ENCODE measurements at regions not wholly inside any gene's neighbourhood (a gene's known extent, or its start where the extent isn't known, plus 50 kb on each side); places are given as distances from the start of the nearest gene placed in this dataset.

GRCh38 chr1:88145752-88146151 is 538.3 kb upstream of the PKN2 start:
- Mint-ChIP-seq H3K4me1 (peaks cover 0 to 7% (median 3%) of the 10 kb centered on the region in 3 donors), H3K27ac (no peak overlapping the region), H3K4me3 (no peak overlapping the region), H3K27me3 (peaks cover 6 to 20% of the 10 kb centered on the region in 2 donors), H3K36me3 (no peaks in the 10 kb centered on the region), H3K9me3 (peaks cover 0 to 4% (median 4%) of the 10 kb centered on the region in 3 donors)
- ChIA-PET CTCF (interaction anchor here in 1 of 2 donors (0.6 kb wide), 1 partner anchor 104 kb away, joined by 3 read pairs; no protein-coding TSS in a partner anchor), POLR2A (no interaction called here)
- Histone ChIP-seq H3K27me3 (replicated peaks in 1 of 2; ENCODE audit: control insufficient read depth in 2 of 2, extremely low read depth in 1 of 2, insufficient read depth in 2 of 2, low read length in 1 of 2) (no peaks in the 10 kb centered on the region), H3K36me3 (ENCODE audit: control insufficient read depth in 2 of 2, extremely low read depth in 1 of 2, insufficient read depth in 1 of 2, low read length in 1 of 2) (no peaks in the 10 kb centered on the region), H3K4me3 (ENCODE audit: control insufficient read depth in 1 of 2, extremely low read depth in 1 of 2, low read length in 1 of 2) (no peak overlapping the region), H3K4me1 (ENCODE audit: control insufficient read depth in 1 of 2, extremely low read depth in 1 of 2, insufficient read depth in 2 of 2, low read length in 2 of 2) (peaks cover 0 to 2% of the 10 kb centered on the region in 2 experiments), H3K27ac (ENCODE audit: low read length) (no peak overlapping the region), H3K9me3 (no peaks in the 10 kb centered on the region)
- DNase-seq (no peak), ATAC-seq (replicated peaks in 1 of 4) (no peak)
- WGBS (ENCODE audit: insufficient coverage), result no CpG with 5 or more reads among the region's 3 CpGs

- DNase-seq (no peak), ATAC-seq (replicated peaks in 1 of 4) (no peak)
- Mint-ChIP-seq H3K27me3 (peaks cover 6 to 13% of the 10 kb centered on the region in 2 donors), H3K27ac (no peak overlapping the region), H3K4me3 (no peak overlapping the region), H3K4me1 (no peaks in the 10 kb centered on the region), H3K9me3 (peaks cover 0 to 4% (median 4%) of the 10 kb centered on the region in 3 donors), H3K36me3 (no peaks in the 10 kb centered on the region)
- H3K4me1 ChIP-seq (ENCODE audit: control insufficient read depth in 1 of 2, extremely low read depth in 1 of 2, insufficient read depth in 2 of 2, low read length in 2 of 2), result no peaks in the 10 kb centered on the region
- ChIA-PET POLR2A (no interaction called here), CTCF (no interaction called here)
- H3K27me3 ChIP-seq (replicated peaks in 1 of 2; ENCODE audit: control insufficient read depth in 2 of 2, extremely low read depth in 1 of 2, insufficient read depth in 2 of 2, low read length in 1 of 2), result no peaks in the 10 kb centered on the region
- no CpG with 5 or more reads among the region's 1 CpG for WGBS (ENCODE audit: insufficient coverage)
- no peak overlapping the region for H3K4me3 ChIP-seq (ENCODE audit: control insufficient read depth in 1 of 2, extremely low read depth in 1 of 2, low read length in 1 of 2)
- no peaks in the 10 kb centered on the region for H3K36me3 ChIP-seq (ENCODE audit: control insufficient read depth in 2 of 2, extremely low read depth in 1 of 2, insufficient read depth in 1 of 2, low read length in 1 of 2)
- H3K9me3 ChIP-seq, result no peaks in the 10 kb centered on the region
- H3K27ac ChIP-seq (ENCODE audit: low read length), result no peak overlapping the region
Measured at GRCh38 chr1:88149686-88150085, 534.4 kb upstream of the PKN2 start.

- DNase-seq (no peak), ATAC-seq (replicated peaks in 1 of 4) (no peak)
- Histone ChIP-seq H3K27me3 (replicated peaks in 1 of 2; ENCODE audit: control insufficient read depth in 2 of 2, extremely low read depth in 1 of 2, insufficient read depth in 2 of 2, low read length in 1 of 2) (no peaks in the 10 kb centered on the region), H3K4me1 (ENCODE audit: control insufficient read depth in 1 of 2, extremely low read depth in 1 of 2, insufficient read depth in 2 of 2, low read length in 2 of 2) (no peaks in the 10 kb centered on the region), H3K9me3 (no peaks in the 10 kb centered on the region), H3K4me3 (ENCODE audit: control insufficient read depth in 1 of 2, extremely low read depth in 1 of 2, low read length in 1 of 2) (no peak overlapping the region), H3K36me3 (ENCODE audit: control insufficient read depth in 2 of 2, extremely low read depth in 1 of 2, insufficient read depth in 1 of 2, low read length in 1 of 2) (no peaks in the 10 kb centered on the region), H3K27ac (ENCODE audit: low read length) (no peak overlapping the region)
- H3K4me3 Mint-ChIP-seq, result no peak overlapping the region
- H3K36me3 Mint-ChIP-seq, result no peaks in the 10 kb centered on the region
- no peaks in the 10 kb centered on the region for H3K4me1 Mint-ChIP-seq
- H3K27ac Mint-ChIP-seq, result no peak overlapping the region
- WGBS (ENCODE audit: insufficient coverage), result 79% methylated on average over 2 of the region's 4 CpGs
- CTCF ChIA-PET, result no interaction called here
- POLR2A ChIA-PET, result no interaction called here
- H3K9me3 Mint-ChIP-seq, result no peaks in the 10 kb centered on the region
- H3K27me3 Mint-ChIP-seq, result peaks cover 2 to 6% of the 10 kb centered on the region in 2 donors
Measured at GRCh38 chr1:88150330-88150729, 533.7 kb upstream of the PKN2 start.

- Histone ChIP-seq H3K27ac (ENCODE audit: low read length) (no peak overlapping the region), H3K27me3 (replicated peaks in 1 of 2; ENCODE audit: control insufficient read depth in 2 of 2, extremely low read depth in 1 of 2, insufficient read depth in 2 of 2, low read length in 1 of 2) (no peaks in the 10 kb centered on the region), H3K4me1 (ENCODE audit: control insufficient read depth in 1 of 2, extremely low read depth in 1 of 2, insufficient read depth in 2 of 2, low read length in 2 of 2) (no peaks in the 10 kb centered on the region), H3K4me3 (ENCODE audit: control insufficient read depth in 1 of 2, extremely low read depth in 1 of 2, low read length in 1 of 2) (no peak overlapping the region), H3K9me3 (no peaks in the 10 kb centered on the region), H3K36me3 (ENCODE audit: control insufficient read depth in 2 of 2, extremely low read depth in 1 of 2, insufficient read depth in 1 of 2, low read length in 1 of 2) (no peaks in the 10 kb centered on the region)
- DNase-seq (no peak), ATAC-seq (replicated peaks in 1 of 4) (no peak)
- ChIA-PET CTCF (interaction anchor here in 1 of 2 donors (0.6 kb wide), 1 partner anchor 204 kb away, joined by 3 read pairs; no protein-coding TSS in a partner anchor), POLR2A (no interaction called here)
- no peaks in the 10 kb centered on the region for H3K9me3 Mint-ChIP-seq
- no peaks in the 10 kb centered on the region for H3K36me3 Mint-ChIP-seq
- H3K27ac Mint-ChIP-seq, result no peak overlapping the region
- WGBS (ENCODE audit: insufficient coverage), result no CpG with 5 or more reads among the region's 3 CpGs
- H3K4me1 Mint-ChIP-seq, result no peaks in the 10 kb centered on the region
- peaks cover 5 to 7% of the 10 kb centered on the region in 2 donors for H3K27me3 Mint-ChIP-seq
- no peak overlapping the region for H3K4me3 Mint-ChIP-seq
Measured at GRCh38 chr1:88163187-88163586, 520.9 kb upstream of the PKN2 start.

GRCh38 chr1:88168126-88168525 is 515.9 kb upstream of the PKN2 start:
- ChIA-PET POLR2A (no interaction called here), CTCF (interaction anchor here in 1 of 2 donors (1.8 kb wide), 1 partner anchor 13 kb away, joined by 4 read pairs; no protein-coding TSS in a partner anchor)
- Histone ChIP-seq H3K27me3 (replicated peaks in 1 of 2; ENCODE audit: control insufficient read depth in 2 of 2, extremely low read depth in 1 of 2, insufficient read depth in 2 of 2, low read length in 1 of 2) (peaks cover 0 to 3% of the 10 kb centered on the region in 2 experiments), H3K4me3 (ENCODE audit: control insufficient read depth in 1 of 2, extremely low read depth in 1 of 2, low read length in 1 of 2) (no peak overlapping the region), H3K36me3 (ENCODE audit: control insufficient read depth in 2 of 2, extremely low read depth in 1 of 2, insufficient read depth in 1 of 2, low read length in 1 of 2) (no peaks in the 10 kb centered on the region), H3K27ac (ENCODE audit: low read length) (no peak overlapping the region), H3K9me3 (no peaks in the 10 kb centered on the region), H3K4me1 (ENCODE audit: control insufficient read depth in 1 of 2, extremely low read depth in 1 of 2, insufficient read depth in 2 of 2, low read length in 2 of 2) (no peaks in the 10 kb centered on the region)
- no peaks in the 10 kb centered on the region for H3K36me3 Mint-ChIP-seq
- H3K27ac Mint-ChIP-seq, result no peak overlapping the region
- no peak overlapping the region for H3K4me3 Mint-ChIP-seq
- H3K4me1 Mint-ChIP-seq, result no peaks in the 10 kb centered on the region
- no peaks in the 10 kb centered on the region for H3K9me3 Mint-ChIP-seq
- ATAC-seq (replicated peaks in 1 of 4) (no peak), DNase-seq (no peak)
- peaks cover 8 to 15% of the 10 kb centered on the region in 2 donors for H3K27me3 Mint-ChIP-seq

- Mint-ChIP-seq H3K4me3 (no peak overlapping the region), H3K27ac (no peak overlapping the region), H3K4me1 (no peaks in the 10 kb centered on the region), H3K27me3 (peaks cover 6 to 10% of the 10 kb centered on the region in 2 donors), H3K36me3 (no peaks in the 10 kb centered on the region), H3K9me3 (no peaks in the 10 kb centered on the region)
- no peak overlapping the region for H3K4me3 ChIP-seq (ENCODE audit: control insufficient read depth in 1 of 2, extremely low read depth in 1 of 2, low read length in 1 of 2)
- ATAC-seq (replicated peaks in 1 of 4) (no peak), DNase-seq (no peak)
- no CpG with 5 or more reads among the region's 3 CpGs for WGBS (ENCODE audit: insufficient coverage)
- H3K36me3 ChIP-seq (ENCODE audit: control insufficient read depth in 2 of 2, extremely low read depth in 1 of 2, insufficient read depth in 1 of 2, low read length in 1 of 2), result no peaks in the 10 kb centered on the region
- H3K9me3 ChIP-seq, result no peaks in the 10 kb centered on the region
- POLR2A ChIA-PET, result no interaction called here
- no peak overlapping the region for H3K27ac ChIP-seq (ENCODE audit: low read length)
- no peaks in the 10 kb centered on the region for H3K4me1 ChIP-seq (ENCODE audit: control insufficient read depth in 1 of 2, extremely low read depth in 1 of 2, insufficient read depth in 2 of 2, low read length in 2 of 2)
- CTCF ChIA-PET, result interaction anchor here in 1 of 2 donors (1.8 kb wide), 1 partner anchor 12 kb away, joined by 4 read pairs; no protein-coding TSS in a partner anchor
- peaks cover 0 to 3% of the 10 kb centered on the region in 2 experiments for H3K27me3 ChIP-seq (replicated peaks in 1 of 2; ENCODE audit: control insufficient read depth in 2 of 2, extremely low read depth in 1 of 2, insufficient read depth in 2 of 2, low read length in 1 of 2)
Measured at GRCh38 chr1:88169139-88169538, 514.9 kb upstream of the PKN2 start.

- Histone ChIP-seq H3K9me3 (no peaks in the 10 kb centered on the region), H3K27me3 (replicated peaks in 1 of 2; ENCODE audit: control insufficient read depth in 2 of 2, extremely low read depth in 1 of 2, insufficient read depth in 2 of 2, low read length in 1 of 2) (peaks cover 0 to 3% of the 10 kb centered on the region in 2 experiments), H3K4me1 (ENCODE audit: control insufficient read depth in 1 of 2, extremely low read depth in 1 of 2, insufficient read depth in 2 of 2, low read length in 2 of 2) (no peaks in the 10 kb centered on the region), H3K27ac (ENCODE audit: low read length) (no peak overlapping the region), H3K36me3 (ENCODE audit: control insufficient read depth in 2 of 2, extremely low read depth in 1 of 2, insufficient read depth in 1 of 2, low read length in 1 of 2) (no peaks in the 10 kb centered on the region), H3K4me3 (ENCODE audit: control insufficient read depth in 1 of 2, extremely low read depth in 1 of 2, low read length in 1 of 2) (no peak overlapping the region)
- Mint-ChIP-seq H3K9me3 (no peaks in the 10 kb centered on the region), H3K27me3 (peaks cover 5 to 10% of the 10 kb centered on the region in 2 donors), H3K27ac (no peak overlapping the region), H3K36me3 (no peaks in the 10 kb centered on the region), H3K4me3 (no peak overlapping the region), H3K4me1 (no peaks in the 10 kb centered on the region)
- no peak for DNase-seq
- ChIA-PET POLR2A (no interaction called here), CTCF (interaction anchor here in 1 of 2 donors (0.7 kb wide), 1 partner anchor 15 kb away, joined by 3 read pairs; no protein-coding TSS in a partner anchor)
- no peak for ATAC-seq (replicated peaks in 1 of 4)
Measured at GRCh38 chr1:88169939-88170338, 514.1 kb upstream of the PKN2 start.
